ENCODE measurements at regions not wholly inside any gene's neighbourhood (a gene's known extent, or its start where the extent isn't known, plus 50 kb on each side); places are given as distances from the start of the nearest gene placed in this dataset.

DNA sequence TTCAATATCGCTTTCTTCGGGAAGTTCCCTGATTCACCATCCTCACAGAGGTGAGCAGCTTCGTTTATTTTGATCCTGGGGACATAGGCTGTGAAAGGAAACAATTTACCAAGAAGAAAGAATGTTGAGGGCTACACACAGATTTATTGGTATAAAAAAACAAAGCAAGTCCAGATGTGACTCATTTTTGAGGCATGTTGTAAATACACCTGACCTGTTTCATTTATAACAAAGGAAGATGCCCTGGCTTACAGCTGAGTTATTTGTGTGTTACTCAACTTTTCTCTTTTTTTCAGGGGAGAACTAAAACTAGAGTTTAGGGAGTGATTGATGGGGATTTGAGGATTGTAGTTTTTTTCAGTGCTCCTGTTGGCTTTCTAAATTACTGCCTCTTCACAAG lies 489.5 kb downstream of the CBLN4 start:
- FAIRE-seq = no peak
- no peak for DNase-seq (ENCODE audit: insufficient read length, low spot score)
- TF ChIP-seq, protein P1, sequence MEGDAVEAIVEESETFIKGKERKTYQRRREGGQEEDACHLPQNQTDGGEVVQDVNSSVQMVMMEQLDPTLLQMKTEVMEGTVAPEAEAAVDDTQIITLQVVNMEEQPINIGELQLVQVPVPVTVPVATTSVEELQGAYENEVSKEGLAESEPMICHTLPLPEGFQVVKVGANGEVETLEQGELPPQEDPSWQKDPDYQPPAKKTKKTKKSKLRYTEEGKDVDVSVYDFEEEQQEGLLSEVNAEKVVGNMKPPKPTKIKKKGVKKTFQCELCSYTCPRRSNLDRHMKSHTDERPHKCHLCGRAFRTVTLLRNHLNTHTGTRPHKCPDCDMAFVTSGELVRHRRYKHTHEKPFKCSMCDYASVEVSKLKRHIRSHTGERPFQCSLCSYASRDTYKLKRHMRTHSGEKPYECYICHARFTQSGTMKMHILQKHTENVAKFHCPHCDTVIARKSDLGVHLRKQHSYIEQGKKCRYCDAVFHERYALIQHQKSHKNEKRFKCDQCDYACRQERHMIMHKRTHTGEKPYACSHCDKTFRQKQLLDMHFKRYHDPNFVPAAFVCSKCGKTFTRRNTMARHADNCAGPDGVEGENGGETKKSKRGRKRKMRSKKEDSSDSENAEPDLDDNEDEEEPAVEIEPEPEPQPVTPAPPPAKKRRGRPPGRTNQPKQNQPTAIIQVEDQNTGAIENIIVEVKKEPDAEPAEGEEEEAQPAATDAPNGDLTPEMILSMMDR (IDR thresholded peaks at IDR 0.05; ENCODE audit: insufficient read depth, missing control alignments) = no peak

DNA sequence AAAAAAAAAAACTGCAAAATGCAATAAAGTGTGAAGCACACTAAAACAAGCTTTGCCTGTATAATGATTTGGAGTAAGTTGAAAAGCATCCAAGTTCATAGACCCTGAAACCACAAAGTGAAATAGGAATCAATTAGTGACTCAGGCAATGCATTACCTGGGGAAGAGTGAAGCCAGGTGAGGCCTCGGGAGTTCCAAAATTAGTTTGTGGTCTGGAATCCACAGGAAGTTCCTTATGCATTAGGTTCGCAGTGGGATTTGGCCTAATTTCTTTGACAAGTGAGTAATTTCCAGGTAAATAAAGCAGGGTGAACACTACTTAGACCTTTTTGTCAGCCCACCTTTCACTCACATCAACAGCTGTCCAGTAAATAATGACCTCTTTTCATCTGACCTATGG lies 490.8 kb downstream of the CBLN4 start:
- TF ChIP-seq, protein P1 (IDR thresholded peaks at IDR 0.05; ENCODE audit: insufficient read depth, missing control alignments) = no peak
- FAIRE-seq (no peak), DNase-seq (ENCODE audit: insufficient read length, low spot score) (no peak)

- DNase-seq (ENCODE audit: insufficient read length, low spot score) (no peak), FAIRE-seq (no peak)
- TF ChIP-seq, protein P1 (IDR thresholded peaks at IDR 0.05; ENCODE audit: insufficient read depth, missing control alignments) = no peak
Measured at GRCh38 chr20:55513954-55514353, 491.4 kb downstream of the CBLN4 start.

DNA sequence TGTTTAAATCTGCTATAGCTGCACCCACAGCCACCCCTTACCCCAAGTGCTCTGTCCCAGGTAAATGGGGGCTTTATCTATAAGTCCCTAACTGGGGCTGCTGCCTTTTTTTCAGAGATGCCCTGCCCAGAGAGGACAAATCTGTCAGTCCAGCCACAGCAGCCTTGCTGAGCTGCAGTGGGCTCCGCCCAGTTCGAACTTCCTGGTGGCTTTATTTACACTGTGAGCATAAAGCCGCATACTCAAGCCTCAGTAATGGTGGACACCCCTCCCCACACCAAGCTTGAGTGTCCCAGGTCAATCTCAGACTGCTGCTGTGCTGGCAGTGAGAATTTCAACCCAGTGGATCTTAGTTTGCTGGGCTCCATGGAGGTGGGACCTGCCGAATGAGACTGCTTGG lies 505.2 kb downstream of the CBLN4 start:
- FAIRE-seq = no peak
- TF ChIP-seq, protein P1 (IDR thresholded peaks at IDR 0.05; ENCODE audit: insufficient read depth, missing control alignments) = no peak
- no peak for DNase-seq (ENCODE audit: insufficient read length, low spot score)

DNA sequence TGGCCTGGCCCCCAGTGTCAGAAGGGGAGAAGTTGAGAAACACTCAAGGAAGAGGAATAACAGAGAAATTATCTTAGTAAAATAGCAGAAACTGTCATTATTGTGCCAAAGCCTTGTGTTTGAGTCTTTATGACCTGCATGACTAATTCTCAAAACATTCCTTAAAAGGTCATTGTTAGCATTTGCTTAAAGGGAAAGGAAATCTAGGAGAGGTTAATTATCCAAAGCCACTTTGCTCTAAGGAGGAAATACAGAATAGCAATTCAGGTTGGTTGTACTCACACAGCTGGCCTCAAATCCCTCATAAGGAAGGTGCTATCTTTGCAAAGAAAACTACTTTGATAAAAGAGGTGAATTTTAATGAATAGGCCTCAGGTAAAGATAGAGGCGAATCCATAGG lies 516.7 kb downstream of the CBLN4 start:
- TF ChIP-seq, protein P1 (IDR thresholded peaks at IDR 0.05; ENCODE audit: insufficient read depth, missing control alignments) = no peak
- DNase-seq (ENCODE audit: insufficient read length, low spot score) = no peak
- FAIRE-seq = no peak

DNA sequence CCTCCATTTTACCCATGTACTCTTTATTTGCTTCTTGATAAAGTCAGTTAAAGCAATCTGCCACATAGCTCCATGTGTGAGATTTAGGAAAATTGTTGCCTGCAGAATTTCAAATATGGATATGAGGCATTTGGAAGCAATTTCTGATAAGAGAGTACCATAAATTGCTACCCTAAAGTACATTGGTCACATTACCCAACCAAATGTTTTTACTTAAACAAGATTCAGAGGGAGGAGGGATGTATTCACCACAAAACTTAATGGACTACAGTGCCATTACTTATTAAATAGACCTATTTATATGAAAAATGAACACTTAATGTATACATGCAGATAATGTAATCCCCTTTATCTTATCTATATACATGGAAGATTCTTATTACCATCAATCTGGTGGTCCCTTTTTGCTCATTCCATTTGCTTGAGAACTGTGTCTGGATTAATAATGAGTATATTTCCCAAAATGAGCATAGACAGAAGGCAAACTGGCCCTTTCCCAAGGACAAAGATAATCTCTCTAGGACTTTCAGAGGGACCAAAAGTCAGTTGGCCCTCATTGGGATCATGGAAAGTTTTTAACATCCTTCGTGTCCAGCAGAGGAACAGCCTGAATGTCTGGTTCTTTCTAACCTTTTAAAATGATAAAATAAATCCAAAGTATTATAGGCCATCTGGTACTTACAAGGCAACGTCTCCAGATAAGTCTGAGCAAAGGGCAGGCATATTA lies 526.4 kb downstream of the CBLN4 start:
- DNase-seq (ENCODE audit: insufficient read length, low spot score) (no peak), FAIRE-seq (no peak)
- TF ChIP-seq, protein P1 (IDR thresholded peaks at IDR 0.05; ENCODE audit: insufficient read depth, missing control alignments) = no peak

GRCh38 chr20:55472704-55473103 lies 532.6 kb downstream of the CBLN4 start:
- DNase-seq (ENCODE audit: insufficient read length, low spot score) = no peak
- no peak for FAIRE-seq
- TF ChIP-seq, protein P1 (IDR thresholded peaks at IDR 0.05; ENCODE audit: insufficient read depth, missing control alignments) = no peak

All from D721Med (cell line).